ENCODE measurements at regions not wholly inside any gene's neighbourhood (a gene's known extent, or its start where the extent isn't known, plus 50 kb on each side); places are given as distances from the start of the nearest gene placed in this dataset.

GRCh38 chr1:114208106-114208505 is 54.4 kb upstream of the SYT6 start (continued):
- TF ChIP-seq EP300 (IDR thresholded peaks at IDR 0.05; ENCODE audit: borderline replicate concordance in 1 of 2, low read depth in 1 of 2, low read length in 1 of 2) (no peak), REST (IDR thresholded peaks at IDR 0.05; ENCODE audit: low read depth, low read length) (no peak), TAF1 (IDR thresholded peaks at IDR 0.05; ENCODE audit: borderline replicate concordance, low read depth, low read length) (no peak), MAX (IDR thresholded peaks at IDR 0.05; ENCODE audit: low read depth) (no peak)

- WGBS (ENCODE audit: low lambda C conversion rate) = 38% methylated on average over 5 of the region's 11 CpGs
- H3K36me3 ChIP-seq (replicated peaks in 1 of 2; ENCODE audit: control insufficient read depth in 1 of 2, insufficient read depth in 2 of 2, low read length in 1 of 2) = no peaks in the 10 kb centered on the region
- H3F3A ChIP-seq (replicated peaks; ENCODE audit: insufficient read depth) = no peaks in the 10 kb centered on the region
- no peak overlapping the region for H3K9ac ChIP-seq
- H3K27me3 ChIP-seq (ENCODE audit: insufficient read depth) = no peaks in the 10 kb centered on the region; the same call in 1 of the 2 replicates
- H3K4me3 ChIP-seq (ENCODE audit: low read depth in 2 of 2, low read length in 1 of 2) = no peak overlapping the region
- H3K79me2 ChIP-seq (ENCODE audit: insufficient read depth) = no peaks in the 10 kb centered on the region
- H3K4me1 ChIP-seq (ENCODE audit: control insufficient read depth in 1 of 2, insufficient read depth in 2 of 2, low read depth in 1 of 2, low read length in 1 of 2) = no peaks in the 10 kb centered on the region; a peak in 1 of 4 replicates
- no peak overlapping the region for H2AFZ ChIP-seq (ENCODE audit: low read depth)
- no peaks in the 10 kb centered on the region for H4K20me1 ChIP-seq (ENCODE audit: insufficient read depth)
- POLR2A ChIA-PET = no interaction called here
- no peaks in the 10 kb centered on the region for H3K9me2 ChIP-seq
- no peak for DNase-seq
- CTCF ChIA-PET = no interaction called here
- TF ChIP-seq RCOR1 (IDR thresholded peaks at IDR 0.05; ENCODE audit: low read length) (no peak), ELF1 (IDR thresholded peaks at IDR 0.05) (no peak), TAF1 (IDR thresholded peaks at IDR 0.05; ENCODE audit: borderline replicate concordance, low read depth, low read length) (no peak)
- no peak overlapping the region for H3K27ac ChIP-seq (ENCODE audit: low read depth in 2 of 2, low read length in 1 of 2)
- no peaks in the 10 kb centered on the region for H3K9me3 ChIP-seq
- H3K4me2 ChIP-seq = no peak overlapping the region
Observed at GRCh38 chr1:114207635-114208034, 54.0 kb upstream of the SYT6 start.

GRCh38 chr1:114206392-114206791 is 52.7 kb upstream of the SYT6 start:
- no peaks in the 10 kb centered on the region for H4K20me1 ChIP-seq (ENCODE audit: insufficient read depth)
- POLR2A ChIA-PET = no interaction called here
- TF ChIP-seq RCOR1 (IDR thresholded peaks at IDR 0.05; ENCODE audit: low read length) (no peak), USF1 (IDR thresholded peaks at IDR 0.05; ENCODE audit: borderline replicate concordance, low read depth) (no peak), SMC3 (IDR thresholded peaks at IDR 0.05; ENCODE audit: low read depth, low read length) (no peak), ZBTB33 (IDR thresholded peaks at IDR 0.05; ENCODE audit: borderline replicate concordance, low read depth) (no peak), TEAD4 (IDR thresholded peaks at IDR 0.05; ENCODE audit: borderline replicate concordance, insufficient read depth) (no peak), PBX3 (IDR thresholded peaks at IDR 0.05) (no peak), EZH2phosphoT487 (IDR thresholded peaks at IDR 0.05; ENCODE audit: borderline replicate concordance, low read depth) (no peak), CTCF (IDR thresholded peaks at IDR 0.05) (no peak), FOXJ3 (CRISPR knock-in tag; IDR thresholded peaks at IDR 0.05) (no peak), SIN3A (IDR thresholded peaks at IDR 0.05; ENCODE audit: borderline replicate concordance, low read depth, low read length) (no peak), YY1 (IDR thresholded peaks at IDR 0.05; ENCODE audit: low read depth) (no peak)

More at GRCh38 chr1:114206392-114206791, 52.7 kb upstream of the SYT6 start:
- no peak overlapping the region for H3K27ac ChIP-seq (ENCODE audit: low read depth in 2 of 2, low read length in 1 of 2)
- no peaks in the 10 kb centered on the region for H3K36me3 ChIP-seq (replicated peaks in 1 of 2; ENCODE audit: control insufficient read depth in 1 of 2, insufficient read depth in 2 of 2, low read length in 1 of 2)
- no peak overlapping the region for H3K4me3 ChIP-seq (ENCODE audit: low read depth in 2 of 2, low read length in 1 of 2)
- DNase-seq = no peak
- no peaks in the 10 kb centered on the region; the same call in 1 of the 2 replicates for H3K27me3 ChIP-seq (ENCODE audit: insufficient read depth)
- H3K9me2 ChIP-seq = no peaks in the 10 kb centered on the region
- no peak overlapping the region for H3K4me2 ChIP-seq
- CTCF ChIA-PET = interaction anchor here (0.7 kb wide), 1 partner anchor 227 kb away, joined by 3 read pairs; the partner anchor contains the start of gene OLFML3
- 29% methylated on average over 7 of the region's 7 CpGs for WGBS (ENCODE audit: low lambda C conversion rate)
- no peaks in the 10 kb centered on the region; a peak in 2 of 4 replicates for H3K4me1 ChIP-seq (ENCODE audit: control insufficient read depth in 1 of 2, insufficient read depth in 2 of 2, low read depth in 1 of 2, low read length in 1 of 2)
- no peak overlapping the region for H3K9ac ChIP-seq
- no peaks in the 10 kb centered on the region for H3K9me3 ChIP-seq
- H3F3A ChIP-seq (replicated peaks; ENCODE audit: insufficient read depth) = no peaks in the 10 kb centered on the region
- no peaks in the 10 kb centered on the region for H3K79me2 ChIP-seq (ENCODE audit: insufficient read depth)
- no peak overlapping the region for H2AFZ ChIP-seq (ENCODE audit: low read depth)
